ENCODE measurements at regions not wholly inside any gene's neighbourhood (a gene's known extent, or its start where the extent isn't known, plus 50 kb on each side); places are given as distances from the start of the nearest gene placed in this dataset.

GRCh38 chr3:107938143-107938542 lies 152.7 kb downstream of the CD47 start:
- TF ChIP-seq JUN (IDR thresholded peaks at IDR 0.05; ENCODE audit: low read depth, low read length) (no peak), CTCF (IDR thresholded peaks at IDR 0.05; ENCODE audit: control extremely low read depth in 1 of 3, insufficient read depth in 1 of 3, low read depth in 1 of 3, low read length in 3 of 3) (peak in 2 of 3 experiments; percentile 49 to 52; a peak in 3 of 4 replicates), RXRA (IDR thresholded peaks at IDR 0.05; ENCODE audit: insufficient read depth, low read depth, low read length) (no peak), BCL11A (IDR thresholded peaks at IDR 0.05; ENCODE audit: low read depth in 2 of 2, low read length in 2 of 2) (no peak), MAX (IDR thresholded peaks at IDR 0.05) (no peak), RAD21 (IDR thresholded peaks at IDR 0.05 in 1 of 2, conservative IDR thresholded peaks at IDR 0.05 in 1 of 2; ENCODE audit: low read depth in 2 of 2, low read length in 2 of 2) (peak; percentile 78 to 83), SRF (IDR thresholded peaks at IDR 0.05; ENCODE audit: low read depth, low read length) (no peak), HDAC2 (IDR thresholded peaks at IDR 0.05; ENCODE audit: borderline replicate concordance in 1 of 2, low read depth in 2 of 2, low read length in 2 of 2) (no peak), ZNF274 (IDR thresholded peaks at IDR 0.05; ENCODE audit: borderline replicate concordance, extremely low read depth, low read length) (no peak), CHD1 (IDR thresholded peaks at IDR 0.05; ENCODE audit: low read depth, low read length) (no peak), TAF1 (IDR thresholded peaks at IDR 0.05; ENCODE audit: low read depth, low read length) (no peak), POLR2A (IDR thresholded peaks at IDR 0.05; ENCODE audit: control extremely low read depth in 1 of 2, low read depth in 2 of 2, low read length in 2 of 2) (no peak), POLR2AphosphoS5 (IDR thresholded peaks at IDR 0.05; ENCODE audit: low read depth, low read length) (no peak)
